ENCODE measurements at regions not wholly inside any gene's neighbourhood (a gene's known extent, or its start where the extent isn't known, plus 50 kb on each side); places are given as distances from the start of the nearest gene placed in this dataset.

- TF ChIP-seq CTCF (IDR thresholded peaks at IDR 0.05; ENCODE audit: poor library complexity), result no peak
- TF ChIP-seq EZH2 (IDR thresholded peaks at IDR 0.05; ENCODE audit: borderline replicate concordance), result no peak
- no peak for TF ChIP-seq EZH2phosphoT487 (IDR thresholded peaks at IDR 0.05; ENCODE audit: low read depth, severe bottlenecking, unreplicated experiment)
These were observed 994.1 kb downstream of the PCDH7 start for GRCh38 chr4:31714238-31714637.
